ENCODE measurements at regions not wholly inside any gene's neighbourhood (a gene's known extent, or its start where the extent isn't known, plus 50 kb on each side); places are given as distances from the start of the nearest gene placed in this dataset.

- Mint-ChIP-seq H3K36me3 (ENCODE audit: low read depth) (no peaks in the 10 kb centered on the region), H3K4me3 (peak overlapping the region; percentile 46), H3K27ac (peak overlapping the region; percentile 90), H3K4me1 (ENCODE audit: low read depth) (peaks cover 87% of the 10 kb centered on the region), H3K9me3 (no peaks in the 10 kb centered on the region), H3K27me3 (ENCODE audit: insufficient read depth) (no peaks in the 10 kb centered on the region)
- no peak for TF ChIP-seq CTCF (IDR thresholded peaks at IDR 0.05)
- peak; percentile 98 for DNase-seq
Observed at GRCh38 chr1:59143133-59143487, 153.8 kb upstream of the FGGY start.

- Mint-ChIP-seq H3K27me3 (ENCODE audit: insufficient read depth) (peaks cover 2% of the 10 kb centered on the region; the same call in 1 of the 2 replicates), H3K4me3 (peak overlapping the region; percentile 46), H3K9me3 (no peaks in the 10 kb centered on the region), H3K4me1 (ENCODE audit: low read depth) (peaks cover 82% of the 10 kb centered on the region), H3K27ac (peak overlapping the region; percentile 90), H3K36me3 (ENCODE audit: low read depth) (no peaks in the 10 kb centered on the region)
- TF ChIP-seq CTCF (IDR thresholded peaks at IDR 0.05), result no peak
- DNase-seq, result no peak
Observed at GRCh38 chr1:59143811-59144210, 153.1 kb upstream of the FGGY start.

GRCh38 chr1:59144959-59145358 is 151.9 kb upstream of the FGGY start:
- H3K4me3 Mint-ChIP-seq, result no peak overlapping the region
- H3K27me3 Mint-ChIP-seq (ENCODE audit: insufficient read depth), result peaks cover 3% of the 10 kb centered on the region; the same call in 1 of the 2 replicates
- no peaks in the 10 kb centered on the region for H3K36me3 Mint-ChIP-seq (ENCODE audit: low read depth)
- peaks cover 83% of the 10 kb centered on the region for H3K4me1 Mint-ChIP-seq (ENCODE audit: low read depth)
- no peaks in the 10 kb centered on the region for H3K9me3 Mint-ChIP-seq
- DNase-seq, result no peak
- peak overlapping the region; percentile 90; the same call in 1 of the 2 replicates for H3K27ac Mint-ChIP-seq
- no peak for TF ChIP-seq CTCF (IDR thresholded peaks at IDR 0.05)

GRCh38 chr1:59146056-59146455 is 150.8 kb upstream of the FGGY start:
- H3K4me3 Mint-ChIP-seq, result peak overlapping the region; percentile 90

GRCh38 chr1:59146651-59147358 is 150.1 kb upstream of the FGGY start:
- H3K27ac Mint-ChIP-seq, result peak overlapping the region; percentile 93
- H3K4me1 Mint-ChIP-seq (ENCODE audit: low read depth), result peaks cover 83% of the 10 kb centered on the region
- TF ChIP-seq CTCF (IDR thresholded peaks at IDR 0.05), result peak; percentile 49
- no peaks in the 10 kb centered on the region for H3K36me3 Mint-ChIP-seq (ENCODE audit: low read depth)
- H3K27me3 Mint-ChIP-seq (ENCODE audit: insufficient read depth), result peaks cover 3% of the 10 kb centered on the region; the same call in 1 of the 2 replicates
- H3K4me3 Mint-ChIP-seq, result peak overlapping the region; percentile 90
- DNase-seq, result no peak
- no peaks in the 10 kb centered on the region for H3K9me3 Mint-ChIP-seq

More at GRCh38 chr1:59146056-59146455, 150.8 kb upstream of the FGGY start:
- Mint-ChIP-seq H3K9me3 (no peaks in the 10 kb centered on the region), H3K27ac (peak overlapping the region; percentile 93), H3K4me1 (ENCODE audit: low read depth) (peaks cover 83% of the 10 kb centered on the region), H3K27me3 (ENCODE audit: insufficient read depth) (peaks cover 3% of the 10 kb centered on the region; the same call in 1 of the 2 replicates), H3K36me3 (ENCODE audit: low read depth) (no peaks in the 10 kb centered on the region)
- TF ChIP-seq CTCF (IDR thresholded peaks at IDR 0.05), result no peak
- no peak for DNase-seq

All from HFFc6 (cell line).